GM18519 (cell line): ENCODE measurements at regions not wholly inside any gene's neighbourhood (a gene's known extent, or its start where the extent isn't known, plus 50 kb on each side); places are given as distances from the start of the nearest gene placed in this dataset.
"Not testable (repeated sequence)": the region's sequence is repeated elsewhere in the genome, so short reads cannot be mapped to it uniquely, and the experiment has no call there.

ENCODE experiments used
- ATAC-seq: cut with Tn5 transposase; IDR thresholded peaks from one replicate; pipeline ENCODE4 v1.9.1; 2021; ENCODE audit warnings: mild to moderate bottlenecking, moderate library complexity; ENCODE audit not compliant: unreplicated experiment, low FRiP score

- ATAC-seq = no peak
These were observed 828.8 kb downstream of the C12orf50 start for GRCh38 chr12:87200289-87200979.

GRCh38 chr12:87198181-87198580 is 831.0 kb downstream of the C12orf50 start:
- no peak for ATAC-seq

GRCh38 chr12:87196321-87196720 is 832.9 kb downstream of the C12orf50 start:
- ATAC-seq = no peak

- ATAC-seq = not testable (repeated sequence)
These were observed 834.8 kb downstream of the C12orf50 start for GRCh38 chr12:87194389-87194788.

- ATAC-seq = no peak
These were observed 843.8 kb downstream of the C12orf50 start for GRCh38 chr12:87185367-87185766.

- no peak for ATAC-seq
These were observed 846.4 kb downstream of the C12orf50 start for GRCh38 chr12:87182696-87183233.

GRCh38 chr12:87171356-87171755 is 857.8 kb downstream of the C12orf50 start:
- no peak for ATAC-seq

GRCh38 chr12:87169010-87169409 is 860.2 kb downstream of the C12orf50 start:
- ATAC-seq = no peak

GRCh38 chr12:87165733-87166375 is 863.3 kb downstream of the C12orf50 start:
- ATAC-seq = no peak

- ATAC-seq = no peak
These were observed 866.1 kb downstream of the C12orf50 start for GRCh38 chr12:87163122-87163521.

- no peak for ATAC-seq
These were observed 868.2 kb downstream of the C12orf50 start for GRCh38 chr12:87160848-87161601.

GRCh38 chr12:87157791-87158190 is 871.4 kb downstream of the C12orf50 start:
- ATAC-seq = no peak

- no peak for ATAC-seq
These were observed 873.6 kb downstream of the C12orf50 start for GRCh38 chr12:87155621-87156020.

GRCh38 chr12:87152841-87153528 is 876.2 kb downstream of the C12orf50 start:
- ATAC-seq = no peak

GRCh38 chr12:87152075-87152474 is 877.1 kb downstream of the C12orf50 start:
- no peak for ATAC-seq

- ATAC-seq = no peak
These were observed 878.1 kb downstream of the C12orf50 start for GRCh38 chr12:87150969-87151662.

- no peak for ATAC-seq
These were observed 886.2 kb upstream of the MGAT4C start for GRCh38 chr12:87142342-87142741.

- ATAC-seq = no peak
These were observed 884.9 kb upstream of the MGAT4C start for GRCh38 chr12:87141091-87141490.

GRCh38 chr12:87140262-87140661 is 884.1 kb upstream of the MGAT4C start:
- ATAC-seq = no peak

GRCh38 chr12:87137220-87137619 is 881.0 kb upstream of the MGAT4C start:
- ATAC-seq = no peak
